C4-2B (cell line): ENCODE measurements at regions not wholly inside any gene's neighbourhood (a gene's known extent, or its start where the extent isn't known, plus 50 kb on each side); places are given as distances from the start of the nearest gene placed in this dataset.

Experiments used
- CTCF ChIP-seq: fragments of 450-650 bp; conservative IDR thresholded peaks from 2 replicates; pipeline ENCODE4 v1.5.1; 2017; ENCODE audit warnings: mild to moderate bottlenecking
- ZFX ChIP-seq: fragments of 450-650 bp; IDR thresholded peaks from 2 replicates; pipeline ENCODE4 v1.6.1; 2017

GRCh38 chr1:106836708-106837107 is 219.8 kb upstream of the PRMT6 start:
- TF ChIP-seq CTCF (no peak), ZFX (no peak)
